HG03175 (cell line): ENCODE measurements at regions not wholly inside any gene's neighbourhood (a gene's known extent, or its start where the extent isn't known, plus 50 kb on each side); places are given as distances from the start of the nearest gene placed in this dataset.

ENCODE experiments used
- ATAC-seq: cut with Tn5 transposase; IDR thresholded peaks from one replicate; pipeline ENCODE4 v1.9.1; 2021; ENCODE audit warnings: mild to moderate bottlenecking, moderate library complexity; ENCODE audit not compliant: unreplicated experiment

DNA sequence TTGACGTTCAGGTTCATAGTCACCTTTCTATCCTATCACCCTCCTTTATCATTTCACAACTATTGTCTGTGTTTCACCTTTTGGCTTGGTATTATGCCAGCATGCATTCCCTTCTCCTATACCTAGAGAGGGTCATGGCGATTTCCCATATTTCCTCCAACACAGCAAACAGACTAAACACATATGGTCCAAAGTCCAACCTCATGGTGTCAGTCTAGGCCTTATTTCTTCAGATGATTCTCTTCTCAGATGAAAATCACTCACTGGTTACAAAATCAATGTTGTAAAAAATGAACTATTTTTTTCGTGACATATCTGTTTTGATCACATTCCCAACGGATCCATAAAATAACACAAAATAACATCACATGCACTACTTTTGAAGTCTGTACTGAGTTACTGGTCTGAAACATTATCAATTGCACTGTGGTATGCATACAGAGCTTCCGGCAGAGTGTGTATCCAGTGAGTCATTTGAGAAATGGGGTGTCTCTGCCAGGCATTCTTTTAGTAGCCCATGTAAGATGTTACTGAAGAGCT is 204.8 kb upstream of the GALNT5 start:
- no peak for ATAC-seq

DNA sequence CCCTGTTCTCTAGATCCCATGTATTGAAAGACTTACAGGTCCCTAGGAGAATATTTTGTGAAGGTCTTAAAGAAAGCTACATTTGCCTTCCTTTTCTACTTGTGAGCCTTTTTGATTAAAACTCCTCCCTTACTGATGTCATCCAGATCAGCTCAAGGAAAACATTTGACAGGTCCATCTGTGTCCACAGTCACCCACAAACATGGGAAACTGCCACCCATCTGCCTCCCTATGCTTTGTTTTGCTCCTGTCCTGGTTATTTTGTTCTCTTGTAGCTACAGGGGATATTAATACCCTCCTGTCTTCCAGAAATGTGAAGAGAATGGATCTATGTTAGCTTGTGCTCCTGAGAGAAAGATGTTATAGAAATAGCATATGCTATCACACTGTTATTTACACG is 203.6 kb upstream of the GALNT5 start:
- ATAC-seq: no peak

DNA sequence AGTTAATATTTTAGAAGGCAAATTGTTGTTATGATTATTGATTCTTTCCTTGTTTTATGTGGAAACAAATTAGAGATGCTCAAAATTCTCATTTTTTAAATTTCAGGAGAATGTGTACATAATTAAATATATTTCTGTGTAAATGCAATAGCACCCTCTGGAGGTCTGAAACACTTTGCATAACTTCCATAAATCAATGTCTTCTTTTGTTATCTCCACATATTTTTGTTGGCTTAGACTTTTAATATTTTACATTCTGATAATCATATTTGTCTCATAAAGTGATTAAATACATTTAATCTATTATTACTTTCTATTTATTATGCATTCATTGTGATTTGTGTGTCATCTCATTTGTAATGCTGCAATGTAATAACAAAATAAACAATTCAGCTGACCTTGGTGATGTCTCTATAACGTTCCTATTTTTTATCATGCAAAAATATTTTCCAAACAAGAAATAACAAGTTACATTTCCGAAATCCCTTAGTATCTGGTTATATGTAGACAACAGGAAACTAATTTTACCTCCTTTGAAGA is 201.8 kb upstream of the GALNT5 start:
- no peak for ATAC-seq

DNA sequence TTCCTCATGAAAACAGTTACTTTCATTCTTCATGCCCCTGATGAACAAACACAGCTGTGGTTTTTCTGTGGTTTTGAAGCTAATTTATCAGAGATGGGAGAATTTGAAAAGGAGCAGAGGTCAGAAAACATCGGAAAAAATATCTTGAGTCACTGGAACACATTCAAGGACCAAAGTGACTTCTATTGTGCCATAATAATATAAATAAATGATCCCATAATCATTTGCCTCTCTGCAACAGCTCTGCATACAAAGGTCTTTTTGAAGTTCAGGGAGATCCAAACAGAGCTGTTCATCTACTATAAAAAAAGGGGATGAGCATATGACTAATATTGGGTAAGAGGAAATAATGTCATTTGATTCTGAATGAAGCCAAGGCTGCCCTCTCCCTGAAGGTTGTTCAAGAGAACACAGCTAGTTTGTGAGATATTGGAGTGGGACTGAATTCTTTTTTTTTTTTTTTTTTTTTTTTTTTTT is 201.3 kb upstream of the GALNT5 start:
- no peak for ATAC-seq

DNA sequence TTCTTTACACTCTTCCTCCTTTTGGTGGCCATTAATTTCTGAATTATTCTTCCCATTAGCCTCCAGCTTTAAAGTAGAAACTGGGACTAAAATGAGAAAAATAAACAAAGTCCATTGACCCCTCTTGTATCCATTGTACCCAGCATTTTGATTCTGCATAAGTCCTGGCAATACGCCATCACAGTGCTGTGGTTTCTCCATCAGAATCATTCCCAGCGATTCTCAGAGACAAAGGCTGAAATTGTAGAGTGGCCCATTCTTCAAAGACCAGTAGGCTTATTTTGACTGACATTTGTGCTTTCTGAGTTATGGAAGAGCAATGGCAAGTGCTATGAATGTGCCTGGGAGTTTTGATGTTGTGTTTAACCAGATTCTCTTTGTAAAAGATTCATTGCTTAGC is 199.3 kb upstream of the GALNT5 start:
- no peak for ATAC-seq

DNA sequence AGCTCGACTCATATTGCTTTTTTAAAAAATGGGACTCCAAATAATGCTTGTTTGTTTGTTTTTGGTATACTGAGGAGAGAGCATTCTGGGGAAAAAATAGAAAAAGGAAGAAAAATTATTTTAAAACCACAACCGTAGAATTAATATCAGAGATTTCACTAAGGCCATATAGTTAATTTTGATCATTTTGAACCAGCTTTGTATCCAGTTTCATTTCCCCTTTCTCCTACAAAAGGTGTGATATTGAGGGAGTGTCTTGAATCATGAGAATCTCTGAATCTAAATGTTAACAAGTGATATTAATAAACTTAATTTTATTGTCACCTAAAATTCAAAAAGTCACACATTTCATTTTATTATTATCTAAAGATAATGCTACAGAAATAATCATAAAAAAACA is 198.5 kb upstream of the GALNT5 start:
- ATAC-seq: peak; percentile 68

DNA sequence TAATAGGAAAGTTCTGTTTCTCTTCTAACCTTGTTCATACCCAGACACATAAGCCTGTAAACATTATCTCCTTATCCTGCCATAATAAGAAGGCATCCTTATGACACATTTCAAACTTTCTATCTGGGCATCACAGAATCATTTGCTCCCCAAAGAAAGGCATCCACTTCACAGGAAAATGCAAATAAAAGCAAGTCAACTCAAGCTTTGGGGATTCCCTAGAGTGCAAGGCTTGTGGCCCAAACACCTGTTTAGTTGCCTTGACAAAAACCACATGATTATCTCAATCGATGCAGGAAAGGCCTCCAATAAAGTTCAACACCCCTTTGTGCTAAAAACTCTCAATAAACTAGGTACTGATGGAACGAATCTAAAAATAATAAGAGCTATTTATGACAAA is 195.7 kb upstream of the GALNT5 start:
- ATAC-seq: peak; percentile 89

DNA sequence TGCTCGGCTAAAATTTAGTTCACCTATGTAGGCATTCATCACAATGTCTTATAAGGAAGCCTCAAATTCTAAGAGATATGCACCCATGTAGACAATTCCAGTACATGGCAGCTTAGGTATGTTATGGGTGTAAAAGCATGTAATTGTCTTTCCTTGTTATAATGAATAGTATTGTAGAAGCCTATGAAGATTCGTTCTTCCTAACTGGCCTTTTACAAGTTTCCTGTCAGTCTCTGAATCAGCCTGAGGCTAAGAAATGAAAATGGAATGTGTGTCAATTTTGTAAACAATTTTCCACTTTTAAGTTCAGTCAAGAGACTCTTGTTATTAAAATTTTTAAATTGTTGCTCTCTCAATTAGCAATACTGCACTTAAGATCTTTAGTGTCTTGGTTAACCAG is 189.9 kb upstream of the GALNT5 start:
- no peak for ATAC-seq

DNA sequence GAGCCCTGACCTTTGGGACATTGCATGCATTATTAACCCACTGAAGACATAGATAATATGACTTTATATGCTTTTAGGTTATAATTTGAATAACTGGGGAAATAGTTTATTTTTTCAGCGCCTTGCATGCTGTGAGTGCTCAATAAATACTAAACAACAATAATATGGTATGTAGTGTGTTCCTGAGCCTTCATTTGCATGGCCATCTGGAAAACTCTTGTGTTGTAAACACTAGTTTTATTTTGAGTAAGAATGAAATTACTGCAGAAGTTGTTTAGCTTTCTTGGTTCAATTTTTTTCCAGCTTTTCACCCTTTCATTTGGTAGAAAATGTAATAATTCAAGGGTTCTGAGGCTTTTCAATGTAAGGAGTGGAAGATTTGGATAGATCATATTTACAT is 189.3 kb upstream of the GALNT5 start:
- ATAC-seq: no peak

DNA sequence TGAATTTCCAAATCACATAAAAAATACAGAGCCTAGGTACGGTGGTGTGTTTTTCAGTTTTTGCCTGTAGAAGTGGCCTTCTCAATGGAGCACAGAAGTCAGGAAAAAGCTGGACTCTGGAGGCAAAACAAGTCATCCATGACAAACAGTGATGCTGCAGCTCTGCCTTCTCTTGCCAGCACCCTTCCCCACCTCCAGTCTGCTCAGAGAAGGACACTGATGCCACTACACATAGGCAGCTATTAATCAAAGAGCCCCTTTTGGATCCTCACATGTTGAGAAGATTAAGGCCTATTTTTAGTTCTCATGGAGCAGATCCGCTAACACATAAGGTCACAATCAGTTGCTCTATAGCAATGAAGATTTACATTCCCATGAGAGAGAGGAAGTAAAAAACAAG is 181.6 kb upstream of the GALNT5 start:
- ATAC-seq: no peak

DNA sequence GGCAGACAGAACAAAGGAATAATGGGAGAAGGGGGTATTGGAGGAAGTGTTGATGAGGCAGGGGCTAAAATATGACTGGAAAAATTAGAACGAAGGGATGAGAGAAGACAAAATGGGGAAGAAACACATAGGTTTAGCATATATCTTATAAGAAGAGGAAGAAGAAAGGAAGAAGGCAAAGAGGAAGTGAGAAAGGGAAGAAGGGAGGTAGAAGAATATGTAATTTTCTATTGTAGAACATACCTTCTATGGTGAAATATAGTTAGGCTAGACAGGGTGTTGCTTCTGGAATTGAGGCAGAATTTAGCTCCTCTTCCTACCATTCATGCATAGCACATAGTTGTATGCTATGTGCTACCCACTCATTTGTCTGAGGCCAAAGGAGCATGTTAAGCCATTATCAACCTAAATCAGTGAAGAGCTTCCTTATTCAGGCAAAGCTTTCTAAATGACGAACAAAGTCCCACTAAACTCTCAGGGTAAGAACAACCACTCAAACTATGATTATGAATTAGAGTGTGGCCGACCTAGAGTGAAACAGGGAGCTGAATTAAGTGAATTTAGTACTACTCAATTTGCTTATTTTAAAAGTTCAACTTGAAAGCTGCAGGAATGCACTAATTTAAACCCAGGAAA is 180.9 kb upstream of the GALNT5 start:
- peak; percentile 51 for ATAC-seq

DNA sequence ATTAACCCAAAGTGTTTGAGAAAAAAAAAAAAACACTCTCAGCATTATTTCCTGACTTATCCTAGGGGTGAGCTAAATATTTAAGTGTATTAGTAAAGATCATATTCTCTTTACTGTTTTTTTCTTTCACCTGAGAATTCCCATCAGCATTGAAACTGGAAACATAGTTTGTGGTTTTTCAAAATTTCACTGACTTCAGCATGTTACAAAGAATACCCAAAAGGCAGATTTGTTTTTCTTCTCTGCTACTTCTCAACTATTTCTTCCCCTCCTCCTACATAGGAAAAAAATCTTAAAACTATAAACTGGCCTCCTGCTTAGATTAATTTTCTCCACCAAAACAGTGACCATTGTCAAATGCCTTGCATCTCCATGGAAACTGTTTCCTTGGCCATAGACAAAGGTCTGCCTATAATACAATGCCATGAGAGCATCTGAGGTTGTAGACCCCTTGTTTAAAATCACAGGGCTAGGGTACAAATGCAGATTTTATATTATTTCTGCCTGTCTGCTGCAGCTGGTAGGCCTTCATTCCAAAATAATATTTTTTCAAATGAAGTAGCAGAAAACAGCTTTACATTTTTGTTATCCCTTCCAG is 179.7 kb upstream of the GALNT5 start:
- no peak for ATAC-seq

DNA sequence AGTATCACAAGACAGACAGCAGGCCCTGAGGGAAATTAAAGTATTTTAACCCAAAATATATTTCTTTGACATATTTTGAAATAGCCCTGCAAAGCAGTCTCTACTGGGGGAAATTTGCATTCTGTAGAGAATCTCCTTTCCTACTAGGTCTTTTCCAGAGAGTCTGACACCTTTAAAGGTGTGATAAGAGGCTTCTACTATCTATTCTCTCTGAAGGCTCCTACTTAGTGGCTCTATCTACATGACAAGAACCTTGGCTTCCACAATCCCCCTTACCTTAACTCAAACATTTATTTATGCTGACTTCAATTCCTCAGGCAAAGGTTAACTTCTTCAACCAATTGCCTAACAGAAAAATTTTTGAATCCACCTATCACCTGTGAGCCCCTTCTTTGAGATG is 174.6 kb upstream of the GALNT5 start:
- ATAC-seq: no peak

DNA sequence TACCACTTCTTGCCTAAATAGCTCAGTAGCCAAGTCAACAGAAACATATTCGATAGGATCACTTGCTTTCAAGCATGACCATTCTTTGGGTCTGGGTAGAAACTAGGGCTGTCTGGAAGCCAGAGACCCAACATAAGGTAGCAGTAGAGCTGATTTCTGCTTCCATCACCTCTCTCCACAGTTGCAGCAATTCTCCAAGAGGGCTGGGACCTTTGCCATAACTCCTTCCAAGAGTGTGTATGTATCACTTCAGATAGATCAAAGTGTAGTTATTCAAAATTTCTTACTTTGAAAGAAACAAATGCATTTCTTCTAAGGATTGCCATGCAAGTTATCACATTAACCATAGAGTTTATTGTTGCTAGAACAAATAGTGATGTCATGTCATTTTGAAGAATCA is 172.0 kb upstream of the GALNT5 start:
- no peak for ATAC-seq

DNA sequence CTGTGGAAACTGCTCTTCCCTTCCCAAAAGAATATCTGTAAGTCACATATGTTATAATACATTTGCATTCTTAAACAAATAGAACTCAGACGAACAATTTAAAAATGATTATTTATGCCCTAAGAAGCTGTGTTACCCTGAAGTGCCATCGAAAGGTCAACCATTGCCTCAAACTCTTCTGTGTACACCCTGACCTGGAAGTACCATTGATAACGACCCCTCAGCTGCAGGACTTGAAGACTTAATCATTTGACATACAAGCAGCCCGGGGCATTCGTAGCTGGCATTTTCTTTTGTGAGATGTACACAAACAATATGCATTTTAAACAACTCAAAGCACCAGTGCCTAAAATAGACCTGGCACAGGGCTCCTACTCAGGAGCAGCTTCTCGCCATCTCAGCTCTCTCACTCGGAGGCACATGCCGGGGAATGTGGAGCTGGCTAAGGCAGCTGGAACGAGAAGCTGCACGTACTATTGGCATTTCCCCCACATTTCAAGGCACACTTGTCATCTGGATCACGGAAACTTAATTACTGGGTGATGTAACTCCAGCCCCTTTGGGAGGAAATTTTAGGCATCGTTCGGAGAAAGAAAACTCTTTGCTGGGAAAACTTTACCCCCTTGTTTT is 170.0 kb upstream of the GALNT5 start:
- no peak for ATAC-seq

DNA sequence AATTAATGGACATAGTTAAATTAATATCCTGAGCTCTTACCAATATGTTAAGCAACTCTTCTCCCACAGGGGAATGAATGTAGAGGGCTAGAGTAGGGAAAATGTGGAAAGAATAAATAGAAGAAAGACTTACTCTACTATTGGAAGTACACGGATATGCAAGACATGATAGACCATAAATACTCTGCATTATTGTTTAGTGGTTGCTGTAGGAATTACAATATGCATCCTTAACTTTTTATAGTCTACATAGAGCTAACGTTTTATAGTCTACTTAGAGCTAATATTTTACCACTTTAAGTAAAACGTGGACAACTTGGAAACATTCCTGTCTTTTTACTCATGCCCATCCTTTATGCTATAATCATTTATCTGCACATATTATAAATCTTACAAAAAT is 163.8 kb upstream of the GALNT5 start:
- no peak for ATAC-seq

DNA sequence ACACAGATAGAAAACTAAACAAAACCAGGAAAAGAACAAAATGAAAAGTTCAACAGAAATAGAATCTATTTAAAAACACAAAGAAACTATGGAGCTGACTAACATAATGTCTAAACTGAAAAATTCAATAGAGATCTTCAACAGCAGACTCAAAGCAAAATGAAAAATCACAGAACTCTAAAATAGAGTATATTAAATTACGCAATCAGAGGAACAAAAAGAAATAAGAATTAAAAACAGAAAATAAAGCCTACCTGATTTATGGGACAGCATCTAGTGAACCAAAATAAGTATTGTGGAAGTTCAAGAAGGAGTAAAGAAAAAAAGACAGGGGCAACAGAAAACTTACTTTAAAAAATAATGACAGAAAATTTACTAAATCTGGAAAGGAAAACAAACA is 152.1 kb upstream of the GALNT5 start:
- no peak for ATAC-seq

DNA sequence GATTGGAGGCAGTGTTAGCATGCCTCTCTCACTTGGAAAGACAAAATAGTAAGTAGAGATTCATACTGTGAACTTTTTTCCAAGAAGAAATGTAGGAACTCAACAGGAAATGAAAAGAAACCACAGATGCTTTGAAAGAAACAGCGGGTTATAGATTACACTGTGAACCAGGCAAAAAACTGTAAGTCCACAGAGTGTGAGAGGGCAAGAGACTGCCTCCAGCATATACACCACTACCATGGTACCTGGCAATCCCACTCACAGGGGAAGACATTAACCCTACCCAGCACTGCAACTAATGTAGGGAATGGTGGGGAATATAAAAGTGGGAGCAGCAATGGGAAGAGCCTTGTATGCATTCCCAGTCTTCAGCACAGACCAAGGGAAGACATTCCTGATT is 150.6 kb upstream of the GALNT5 start:
- ATAC-seq: no peak

DNA sequence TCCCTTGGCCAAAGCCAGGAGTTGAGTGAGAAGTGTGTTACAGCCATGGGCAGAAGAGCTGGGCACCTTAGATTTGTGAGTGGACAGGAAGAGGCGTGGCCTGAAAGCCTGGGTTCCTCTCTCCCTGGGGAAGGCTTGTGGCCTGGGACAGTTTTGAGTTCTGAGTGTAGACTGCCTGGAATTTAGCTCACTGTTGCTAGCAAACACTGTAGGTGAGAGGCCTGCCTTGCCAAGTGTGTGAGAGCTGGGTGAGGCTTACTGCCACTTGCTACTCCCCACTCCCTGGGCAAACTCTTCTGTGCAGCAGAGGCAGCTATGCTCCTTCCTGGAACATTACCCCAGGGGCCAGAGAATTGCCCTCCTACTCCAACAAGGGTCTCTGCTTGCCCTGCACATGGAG is 150.0 kb upstream of the GALNT5 start:
- ATAC-seq: no peak

DNA sequence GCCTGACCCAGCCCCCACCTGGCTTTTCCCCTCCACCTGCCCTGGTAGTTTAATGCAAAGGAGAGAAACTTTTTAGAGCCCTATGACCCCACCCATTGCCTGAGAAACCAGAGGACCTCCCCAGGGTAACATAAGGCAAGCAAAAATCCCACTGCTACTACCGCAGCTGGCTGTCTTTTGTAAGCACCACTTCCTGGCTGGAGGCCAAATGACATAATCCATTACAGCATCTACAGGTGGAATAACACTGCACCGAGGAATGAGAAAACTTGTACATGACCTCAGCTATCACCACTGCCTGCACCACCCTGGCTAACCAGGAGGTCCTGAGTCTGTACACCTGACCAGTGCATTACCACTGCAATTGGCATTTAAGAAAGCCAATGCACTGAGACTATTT is 149.6 kb upstream of the GALNT5 start:
- ATAC-seq: no peak

DNA sequence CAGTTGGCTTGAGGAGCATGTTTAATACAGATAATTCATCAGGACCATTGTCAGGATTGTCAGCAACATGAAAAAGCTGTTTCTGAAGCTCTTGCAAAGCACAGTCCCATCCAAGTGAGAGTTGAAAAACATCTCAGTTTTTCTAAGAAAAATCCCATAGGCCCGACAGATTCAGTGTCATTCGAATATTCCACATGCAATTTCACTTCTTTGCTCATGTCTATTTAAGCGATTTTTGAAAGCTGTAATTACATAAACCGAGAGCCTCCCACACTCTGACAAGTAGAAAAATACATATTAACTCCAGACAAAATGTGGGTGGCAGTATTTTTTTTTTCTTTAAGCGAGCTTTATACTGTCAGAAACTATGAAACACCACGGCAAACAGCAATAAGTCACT is 134.7 kb upstream of the GALNT5 start:
- no peak for ATAC-seq

DNA sequence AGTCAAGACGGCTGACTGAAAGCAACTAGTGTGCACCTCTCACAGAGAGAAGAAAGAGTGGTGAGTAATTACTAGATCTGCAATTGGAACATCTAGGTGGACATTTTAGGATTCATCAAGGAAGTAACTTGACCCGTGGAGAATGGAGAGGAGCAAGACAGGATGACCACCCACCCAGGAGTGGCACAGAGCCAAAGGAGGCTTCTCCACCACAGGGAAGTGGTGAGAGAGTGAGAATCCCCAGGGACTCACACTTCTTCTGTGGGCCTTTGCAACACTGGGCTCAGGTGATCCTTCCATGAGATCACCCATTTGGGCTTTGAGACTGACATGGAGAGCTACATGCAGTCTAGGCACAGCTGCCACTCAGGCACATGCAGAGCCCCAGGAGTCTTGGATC is 132.8 kb upstream of the GALNT5 start:
- ATAC-seq: no peak
